NOMO-1 treated with dmso at 0.1 percent for 144 hours (cell line): ENCODE measurements at regions not wholly inside any gene's neighbourhood (a gene's known extent, or its start where the extent isn't known, plus 50 kb on each side); places are given as distances from the start of the nearest gene placed in this dataset.

ENCODE experiments used
- DNase-seq: peaks from one replicate; lab custom pipeline; 2025; ENCODE audit not compliant: unreplicated experiment; lab: John Stamatoyannopoulos, UW

DNA sequence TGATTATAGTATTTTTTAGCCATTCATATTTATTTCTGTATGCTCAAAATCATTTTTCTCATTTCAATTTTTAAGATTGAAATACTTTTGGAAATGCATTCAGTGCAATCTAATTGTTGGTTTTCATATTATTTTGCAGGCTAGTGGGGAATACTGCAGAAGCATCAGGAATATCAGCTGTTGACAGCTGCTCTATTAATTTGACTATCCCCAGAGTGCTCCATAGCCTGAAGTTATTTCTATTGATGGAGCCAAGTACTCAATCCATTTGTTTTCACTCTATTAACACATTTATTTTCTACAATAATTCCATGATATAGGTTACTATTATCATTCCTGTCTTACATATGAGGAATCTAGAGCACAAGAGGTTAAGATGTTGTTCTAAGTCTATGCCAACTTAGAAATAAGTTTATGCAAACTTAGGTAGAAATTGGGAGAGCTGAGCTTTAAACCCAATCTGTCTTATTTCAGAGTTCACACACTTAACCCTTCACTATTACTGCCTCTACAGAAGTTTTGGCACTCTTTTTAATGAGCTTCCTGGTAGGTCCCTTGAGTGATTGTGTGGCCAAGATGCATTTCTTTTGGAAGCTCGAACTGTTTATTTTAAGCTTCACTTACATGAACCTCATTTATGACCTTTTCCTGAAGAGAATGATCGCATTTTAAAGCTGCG lies 65.6 kb upstream of the PCDH18 start:
- DNase-seq = no peak

DNA sequence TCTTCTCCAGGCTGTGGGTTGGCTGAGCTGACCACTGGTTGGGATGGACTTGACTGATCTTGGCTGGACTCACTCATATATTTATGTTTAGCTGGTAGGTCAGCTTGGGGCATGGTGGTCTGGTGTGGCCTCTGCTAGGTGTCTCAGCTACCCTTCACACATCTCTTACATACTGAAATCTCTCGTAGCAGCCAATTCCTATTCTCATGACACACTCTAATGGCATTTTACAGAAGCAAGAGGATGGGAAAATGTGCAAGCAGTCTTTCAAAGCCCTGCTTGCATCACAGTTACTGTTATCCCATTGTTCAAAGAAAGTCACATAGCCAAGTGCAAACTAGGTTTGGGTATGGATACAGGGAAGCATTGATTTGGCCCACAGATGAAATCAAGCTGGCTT lies 55.5 kb upstream of the PCDH18 start:
- no peak for DNase-seq

DNA sequence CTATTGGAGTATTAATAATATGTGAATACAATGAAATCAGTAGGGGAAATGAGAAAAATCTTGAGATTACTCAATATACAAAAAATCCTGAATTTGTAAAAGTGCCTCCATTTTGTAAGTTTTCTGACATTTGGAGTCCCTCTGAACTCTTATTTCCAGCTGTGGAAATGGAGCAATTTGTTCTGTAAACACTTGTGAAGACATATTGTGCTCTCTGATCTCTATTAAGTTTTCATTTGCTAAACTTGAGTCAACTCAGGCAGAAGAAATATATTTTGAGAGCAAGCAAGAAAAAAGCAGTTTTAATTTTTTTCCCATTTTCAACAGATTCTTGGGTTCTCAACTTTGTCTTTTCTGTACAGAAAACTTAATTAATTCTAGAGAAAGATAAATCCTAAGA lies 51.4 kb upstream of the PCDH18 start:
- DNase-seq = no peak
